Panc1 (cell line): ENCODE measurements at regions not wholly inside any gene's neighbourhood (a gene's known extent, or its start where the extent isn't known, plus 50 kb on each side); places are given as distances from the start of the nearest gene placed in this dataset.
"Not testable (repeated sequence)": the region's sequence is repeated elsewhere in the genome, so short reads cannot be mapped to it uniquely, and the experiment has no call there.

ENCODE experiments used
- ATAC-seq: fragments of 200-7000 bp; cut with Tn5 transposase; 2 replicates; pipeline ENCODE4 v1.9.1; 2020; ENCODE audit warnings: mild to moderate bottlenecking, moderate library complexity
- BruUV-seq: library from RNA; stranded (reverse); fragments of 400-500 nt; replicated peaks from 2 replicates; lab custom pipeline; 2021; lab: Mats Ljungman, UMichigan
- CTCF ChIA-PET: fragments of 300-600 bp; sonication (Branson Sonifier 250); formaldehyde crosslinking; loops from one replicate; lab custom pipeline; 2022; ENCODE audit warnings: antibody characterized with exemption; lab: Charles Lee
- POLR2A ChIA-PET: fragments of 300-600 bp; sonication (Branson Sonifier 250); formaldehyde crosslinking; loops from one replicate; lab custom pipeline; 2022; ENCODE audit warnings: antibody characterized with exemption; lab: Charles Lee
- DNase-seq: peaks from one replicate; pipeline ENCODE4 v3.0.0-alpha.2; 2010; ENCODE audit warnings: low read depth, low spot score
- H3K27ac ChIP-seq: 2 replicates; pipeline ENCODE4 v1.5.1; 2011; ENCODE audit warnings: mild to moderate bottlenecking, low read length, inconsistent platforms
- H3K27me3 ChIP-seq: fragments of 200-500 bp; sonication (Bioruptor generic); 2 replicates; pipeline ENCODE4 v1.6.0; 2014; ENCODE audit warnings: low read length, inconsistent platforms; ENCODE audit not compliant: control insufficient read depth, insufficient read depth
- H3K36me3 ChIP-seq: fragments of 200-500 bp; sonication (Bioruptor generic); 2 replicates; pipeline ENCODE4 v1.5.1; 2014; ENCODE audit warnings: inconsistent platforms, mild to moderate bottlenecking, low read length, moderate library complexity; ENCODE audit not compliant: control insufficient read depth, insufficient read depth
- H3K4me1 ChIP-seq: 2 replicates; pipeline ENCODE4 v1.5.1; 2011; ENCODE audit warnings: inconsistent platforms, mild to moderate bottlenecking, low read length, moderate library complexity; ENCODE audit not compliant: control insufficient read depth, insufficient read depth
- H3K4me3 ChIP-seq, 2 experiments: 2 replicates each; pipeline ENCODE4 v1.5.1; 2011 to 2012; ENCODE audit warnings: low read depth in 2 of 2, low read length in 2 of 2, mild to moderate bottlenecking in 2 of 2, inconsistent platforms in 1 of 2, moderate library complexity in 1 of 2
- H3K9me3 ChIP-seq: fragments of 200-500 bp; sonication (Bioruptor generic); 2 replicates; pipeline ENCODE4 v1.5.1; 2014; ENCODE audit warnings: low read depth, mild to moderate bottlenecking, inconsistent platforms, low read length, moderate library complexity; ENCODE audit not compliant: control insufficient read depth, insufficient read depth
- POLR2AphosphoS5 ChIP-seq: IDR thresholded peaks from 2 replicates; pipeline ENCODE4 v1.6.1; 2012; ENCODE audit warnings: mild to moderate bottlenecking, low read depth, low read length, moderate library complexity
- SIN3A ChIP-seq: IDR thresholded peaks from 2 replicates; pipeline ENCODE4 v1.6.1; 2012; ENCODE audit warnings: low read depth, mild to moderate bottlenecking, low read length, moderate library complexity, borderline replicate concordance; ENCODE audit not compliant: insufficient read depth
- TCF7L2 ChIP-seq: IDR thresholded peaks from 2 replicates; pipeline ENCODE4 v1.6.1; 2011; ENCODE audit warnings: mild to moderate bottlenecking, low read depth, low read length, inconsistent platforms
- in situ Hi-C: cut with HindIII; loops from 2 replicates; pipeline ENCODE4 v1.10.0; 2016; ENCODE audit warnings: low sequenced_read_pairs, low pct_unique_long_range_greater_than_20kb
- intact Hi-C: fragments of 100-400 bp; cut with micrococcal nuclease; formaldehyde crosslinking; loops from one replicate; pipeline ENCODE4 v1.10.0; 2022; ENCODE audit not compliant: unreplicated experiment
- TF ChIP-seq, protein P1 (sequence below): fragments of 450-650 bp; IDR thresholded peaks from 2 replicates; pipeline ENCODE4 v1.5.1; 2017; ENCODE audit warnings: mild to moderate bottlenecking
- TF ChIP-seq, protein P2 (sequence below), 2 experiments: IDR thresholded peaks; 2 replicates each; pipeline ENCODE4 v1.6.1; 2011 to 2012; ENCODE audit warnings: low read depth in 2 of 2, control low read depth in 1 of 2, low read length in 1 of 2, mild to moderate bottlenecking in 1 of 2, moderate library complexity in 1 of 2; ENCODE audit not compliant: insufficient read depth in 1 of 2

DNA sequence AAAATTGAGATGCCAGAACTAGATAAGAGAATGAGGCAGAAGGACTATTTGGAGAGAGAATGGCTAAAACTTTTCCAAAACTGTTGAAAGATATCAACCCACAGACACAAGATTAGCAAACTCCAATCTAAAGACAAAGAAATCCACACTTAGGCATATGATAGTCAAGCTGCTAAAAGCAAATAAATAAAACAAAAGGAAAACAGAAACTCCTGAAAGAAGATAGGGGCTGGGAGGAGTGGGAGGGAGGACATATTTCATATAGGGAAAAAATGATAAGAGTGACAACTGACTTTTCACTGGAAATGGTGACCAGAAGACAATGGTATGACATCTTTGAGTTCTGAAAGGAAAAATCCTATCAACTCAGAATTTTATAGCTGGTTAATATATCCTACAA lies 105.4 kb upstream of the ADO start:
- no TSS peak for BruUV-seq

DNA sequence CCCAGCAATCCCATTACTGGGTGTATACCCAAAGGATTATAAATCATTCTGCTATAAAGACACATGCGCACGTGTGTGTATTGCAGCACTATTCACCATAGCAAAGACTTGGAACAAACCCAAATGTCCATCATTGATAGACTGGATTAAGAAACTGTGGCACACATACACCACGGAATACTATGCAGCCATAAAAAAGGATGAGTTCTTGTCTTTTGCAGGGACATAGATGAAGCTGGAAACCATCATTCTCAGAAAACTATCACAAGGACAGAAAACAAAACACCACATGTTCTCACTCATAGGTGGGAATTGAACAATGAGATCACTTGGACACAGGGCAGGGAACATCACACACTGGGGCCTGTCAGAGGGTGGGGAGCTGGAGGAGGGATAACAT lies 100.4 kb upstream of the ADO start:
- BruUV-seq, intact Hi-C loops, ATAC-seq, H3K9me3 ChIP-seq, CTCF ChIA-PET, DNase-seq, H3K4me3 ChIP-seq, H3K27ac ChIP-seq, POLR2A ChIA-PET, H3K4me1 ChIP-seq, H3K36me3 ChIP-seq, in situ Hi-C loops, H3K27me3 ChIP-seq: not testable (repeated sequence)

More for the DNA sequence above, 105.4 kb upstream of the ADO start:
- DNase-seq (no peak), ATAC-seq (no peak)
- no peaks in the 10 kb centered on the region for H3K4me1 ChIP-seq
- H3K36me3 ChIP-seq: no peaks in the 10 kb centered on the region
- in situ Hi-C loops: no loop called here
- TF ChIP-seq, protein P1, sequence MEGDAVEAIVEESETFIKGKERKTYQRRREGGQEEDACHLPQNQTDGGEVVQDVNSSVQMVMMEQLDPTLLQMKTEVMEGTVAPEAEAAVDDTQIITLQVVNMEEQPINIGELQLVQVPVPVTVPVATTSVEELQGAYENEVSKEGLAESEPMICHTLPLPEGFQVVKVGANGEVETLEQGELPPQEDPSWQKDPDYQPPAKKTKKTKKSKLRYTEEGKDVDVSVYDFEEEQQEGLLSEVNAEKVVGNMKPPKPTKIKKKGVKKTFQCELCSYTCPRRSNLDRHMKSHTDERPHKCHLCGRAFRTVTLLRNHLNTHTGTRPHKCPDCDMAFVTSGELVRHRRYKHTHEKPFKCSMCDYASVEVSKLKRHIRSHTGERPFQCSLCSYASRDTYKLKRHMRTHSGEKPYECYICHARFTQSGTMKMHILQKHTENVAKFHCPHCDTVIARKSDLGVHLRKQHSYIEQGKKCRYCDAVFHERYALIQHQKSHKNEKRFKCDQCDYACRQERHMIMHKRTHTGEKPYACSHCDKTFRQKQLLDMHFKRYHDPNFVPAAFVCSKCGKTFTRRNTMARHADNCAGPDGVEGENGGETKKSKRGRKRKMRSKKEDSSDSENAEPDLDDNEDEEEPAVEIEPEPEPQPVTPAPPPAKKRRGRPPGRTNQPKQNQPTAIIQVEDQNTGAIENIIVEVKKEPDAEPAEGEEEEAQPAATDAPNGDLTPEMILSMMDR: no peak
- TF ChIP-seq, protein P2, sequence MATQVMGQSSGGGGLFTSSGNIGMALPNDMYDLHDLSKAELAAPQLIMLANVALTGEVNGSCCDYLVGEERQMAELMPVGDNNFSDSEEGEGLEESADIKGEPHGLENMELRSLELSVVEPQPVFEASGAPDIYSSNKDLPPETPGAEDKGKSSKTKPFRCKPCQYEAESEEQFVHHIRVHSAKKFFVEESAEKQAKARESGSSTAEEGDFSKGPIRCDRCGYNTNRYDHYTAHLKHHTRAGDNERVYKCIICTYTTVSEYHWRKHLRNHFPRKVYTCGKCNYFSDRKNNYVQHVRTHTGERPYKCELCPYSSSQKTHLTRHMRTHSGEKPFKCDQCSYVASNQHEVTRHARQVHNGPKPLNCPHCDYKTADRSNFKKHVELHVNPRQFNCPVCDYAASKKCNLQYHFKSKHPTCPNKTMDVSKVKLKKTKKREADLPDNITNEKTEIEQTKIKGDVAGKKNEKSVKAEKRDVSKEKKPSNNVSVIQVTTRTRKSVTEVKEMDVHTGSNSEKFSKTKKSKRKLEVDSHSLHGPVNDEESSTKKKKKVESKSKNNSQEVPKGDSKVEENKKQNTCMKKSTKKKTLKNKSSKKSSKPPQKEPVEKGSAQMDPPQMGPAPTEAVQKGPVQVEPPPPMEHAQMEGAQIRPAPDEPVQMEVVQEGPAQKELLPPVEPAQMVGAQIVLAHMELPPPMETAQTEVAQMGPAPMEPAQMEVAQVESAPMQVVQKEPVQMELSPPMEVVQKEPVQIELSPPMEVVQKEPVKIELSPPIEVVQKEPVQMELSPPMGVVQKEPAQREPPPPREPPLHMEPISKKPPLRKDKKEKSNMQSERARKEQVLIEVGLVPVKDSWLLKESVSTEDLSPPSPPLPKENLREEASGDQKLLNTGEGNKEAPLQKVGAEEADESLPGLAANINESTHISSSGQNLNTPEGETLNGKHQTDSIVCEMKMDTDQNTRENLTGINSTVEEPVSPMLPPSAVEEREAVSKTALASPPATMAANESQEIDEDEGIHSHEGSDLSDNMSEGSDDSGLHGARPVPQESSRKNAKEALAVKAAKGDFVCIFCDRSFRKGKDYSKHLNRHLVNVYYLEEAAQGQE (IDR thresholded peaks at IDR 0.05; ENCODE audit: insufficient read depth in 1 of 2, low read depth in 2 of 2, low read length in 1 of 2): no peak
- TF ChIP-seq TCF7L2 (no peak), SIN3A (no peak), POLR2AphosphoS5 (no peak)
- no peak overlapping the region for H3K4me3 ChIP-seq
- POLR2A ChIA-PET: no interaction called here
- no peaks in the 10 kb centered on the region; the same call in 1 of the 2 replicates for H3K27me3 ChIP-seq
- intact Hi-C loops: no loop called here
- peaks cover 23% of the 10 kb centered on the region for H3K9me3 ChIP-seq
- H3K27ac ChIP-seq: no peak overlapping the region
- CTCF ChIA-PET: no interaction called here

DNA sequence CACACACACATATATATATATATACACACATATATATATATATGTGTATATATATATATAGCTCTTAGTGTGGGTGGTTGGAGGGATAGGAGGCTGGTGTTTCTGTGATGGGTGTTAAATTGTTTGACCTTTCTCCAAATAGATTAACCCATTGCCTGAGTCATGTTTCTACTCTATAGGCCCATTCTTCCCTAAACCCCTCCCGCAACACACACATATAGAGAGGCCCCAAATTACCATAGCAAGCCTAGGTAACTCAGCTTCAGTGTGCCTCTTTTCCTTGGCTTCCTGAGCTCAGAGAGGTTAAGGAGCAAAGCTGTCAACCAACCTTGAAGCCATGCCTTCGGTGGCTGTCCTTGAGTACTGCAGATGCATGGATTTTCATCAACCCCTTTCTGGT lies 98.7 kb upstream of the ADO start:
- no peaks in the 10 kb centered on the region for H3K36me3 ChIP-seq
- no peaks in the 10 kb centered on the region for H3K4me1 ChIP-seq
- TF ChIP-seq POLR2AphosphoS5 (no peak), SIN3A (no peak), TCF7L2 (no peak)
- TF ChIP-seq, protein P1: no peak
- TF ChIP-seq, protein P2 (IDR thresholded peaks at IDR 0.05; ENCODE audit: insufficient read depth in 1 of 2, low read depth in 2 of 2, low read length in 1 of 2): no peak
- ATAC-seq: no peak
- no peak overlapping the region for H3K27ac ChIP-seq
- POLR2A ChIA-PET: no interaction called here
- H3K4me3 ChIP-seq: no peak overlapping the region
- intact Hi-C loops (no loop called here), in situ Hi-C loops (no loop called here)
- H3K9me3 ChIP-seq: no peaks in the 10 kb centered on the region
- H3K27me3 ChIP-seq: peaks cover 3% of the 10 kb centered on the region; the same call in 1 of the 2 replicates
- no peak for DNase-seq
- CTCF ChIA-PET: no interaction called here
- no TSS peak for BruUV-seq
